SK-N-SH treated with all-trans-retinoic acid at 6 μM for 48 hours (cell line): ENCODE measurements at regions not wholly inside any gene's neighbourhood (a gene's known extent, or its start where the extent isn't known, plus 50 kb on each side); places are given as distances from the start of the nearest gene placed in this dataset.

Experiments used
- ATAC-seq: fragments of 200-7000 bp; cut with Tn5 transposase; 3 replicates; pipeline ENCODE4 v1.9.1; 2020; ENCODE audit warnings: mild to moderate bottlenecking, moderate library complexity
- ARNTL ChIP-seq: fragments of 450-650 bp; formaldehyde crosslinking; IDR thresholded peaks from 2 replicates; pipeline ENCODE4 v1.5.0; 2020; ENCODE audit warnings: low read depth, mild to moderate bottlenecking, moderate library complexity, borderline replicate concordance
- CSDC2 ChIP-seq: fragments of 250-450 bp; sonication (Bioruptor Pico); IDR thresholded peaks from 2 replicates; pipeline ENCODE4 v1.5.0; 2020; ENCODE audit warnings: mild to moderate bottlenecking, moderate library complexity
- ESRRG ChIP-seq: fragments of 250-450 bp; sonication (Bioruptor Pico); IDR thresholded peaks from 2 replicates; pipeline ENCODE4 v1.6.1; 2021; ENCODE audit warnings: mild to moderate bottlenecking
- GLIS3 ChIP-seq: fragments of 250-450 bp; sonication (Bioruptor Pico); IDR thresholded peaks from 2 replicates; pipeline ENCODE4 v1.5.0; 2020; ENCODE audit warnings: mild to moderate bottlenecking, moderate library complexity
- ISL1 ChIP-seq: fragments of 250-450 bp; sonication (Bioruptor Pico); IDR thresholded peaks from 2 replicates; pipeline ENCODE4 v2.1.2; 2022; ENCODE audit warnings: mild to moderate bottlenecking, moderate library complexity
- OSR1 ChIP-seq: fragments of 250-450 bp; sonication (Bioruptor Pico); IDR thresholded peaks from 2 replicates; pipeline ENCODE4 v1.8.0; 2022; ENCODE audit warnings: moderate library complexity, mild to moderate bottlenecking, inconsistent platforms
- PATZ1 ChIP-seq: fragments of 250-450 bp; sonication (Bioruptor Pico); IDR thresholded peaks from 2 replicates; pipeline ENCODE4 v1.8.0; 2020; ENCODE audit warnings: mild to moderate bottlenecking, moderate library complexity, borderline replicate concordance
- POU6F1 ChIP-seq: fragments of 250-450 bp; sonication (Bioruptor Pico); IDR thresholded peaks from 2 replicates; pipeline ENCODE4 v1.8.0; 2021; ENCODE audit warnings: low read depth, mild to moderate bottlenecking, moderate library complexity, borderline replicate concordance
- PPARA ChIP-seq: fragments of 250-450 bp; sonication (Bioruptor Pico); IDR thresholded peaks from 2 replicates; pipeline ENCODE4 v1.5.0; 2020; ENCODE audit warnings: mild to moderate bottlenecking, borderline replicate concordance
- RARB ChIP-seq: fragments of 250-450 bp; sonication (Bioruptor Pico); IDR thresholded peaks from 2 replicates; pipeline ENCODE4 v1.8.0; 2021; ENCODE audit warnings: mild to moderate bottlenecking, moderate library complexity
- SNAI2 ChIP-seq: fragments of 250-450 bp; sonication (Bioruptor Pico); IDR thresholded peaks from 2 replicates; pipeline ENCODE4 v1.5.0; 2020; ENCODE audit warnings: mild to moderate bottlenecking, moderate library complexity
- TCF4 ChIP-seq: fragments of 250-450 bp; sonication (Bioruptor Pico); IDR thresholded peaks from 2 replicates; pipeline ENCODE4 v1.8.0; 2021; ENCODE audit warnings: mild to moderate bottlenecking, moderate library complexity, borderline replicate concordance
- TOX ChIP-seq: fragments of 250-450 bp; sonication (Bioruptor Pico); IDR thresholded peaks from 2 replicates; pipeline ENCODE4 v1.8.0; 2021; ENCODE audit warnings: mild to moderate bottlenecking, moderate library complexity, borderline replicate concordance
- TSHZ2 ChIP-seq: fragments of 250-450 bp; sonication (Bioruptor Pico); IDR thresholded peaks from 2 replicates; pipeline ENCODE4 v1.5.0; 2020; ENCODE audit warnings: mild to moderate bottlenecking, moderate library complexity
- ZC3H10 ChIP-seq: fragments of 250-450 bp; sonication (Bioruptor Pico); IDR thresholded peaks from 2 replicates; pipeline ENCODE4 v1.5.1; 2021; ENCODE audit warnings: mild to moderate bottlenecking, moderate library complexity
- ZFP3 ChIP-seq: fragments of 250-450 bp; sonication (Bioruptor Pico); IDR thresholded peaks from 2 replicates; pipeline ENCODE4 v1.5.0; 2020; ENCODE audit warnings: mild to moderate bottlenecking, moderate library complexity
- ZFP30 ChIP-seq: fragments of 450-650 bp; formaldehyde crosslinking; IDR thresholded peaks from 2 replicates; pipeline ENCODE4 v1.5.0; 2022; ENCODE audit warnings: mild to moderate bottlenecking, moderate library complexity
- ZNF565 ChIP-seq: fragments of 450-650 bp; formaldehyde crosslinking; conservative IDR thresholded peaks from 2 replicates; pipeline ENCODE4 v1.5.0; 2020; ENCODE audit warnings: low read depth, mild to moderate bottlenecking, moderate library complexity
- ZNF70 ChIP-seq: fragments of 450-650 bp; formaldehyde crosslinking; IDR thresholded peaks from 2 replicates; pipeline ENCODE4 v1.5.0; 2020; ENCODE audit warnings: mild to moderate bottlenecking, moderate library complexity
- ZNF8 ChIP-seq: fragments of 450-650 bp; formaldehyde crosslinking; IDR thresholded peaks from 2 replicates; pipeline ENCODE4 v1.5.0; 2020; ENCODE audit warnings: mild to moderate bottlenecking, moderate library complexity
- TF ChIP-seq, protein P1 (sequence below): fragments of 250-450 bp; sonication (Bioruptor Pico); IDR thresholded peaks from 2 replicates; pipeline ENCODE4 v1.5.1; 2020; ENCODE audit warnings: low read depth, mild to moderate bottlenecking, moderate library complexity

- no peak for ATAC-seq
- TF ChIP-seq POU6F1 (CRISPR knock-in tag) (no peak), OSR1 (CRISPR knock-in tag) (no peak), PPARA (CRISPR knock-in tag) (no peak), ZNF565 (no peak), TCF4 (CRISPR knock-in tag) (no peak), CSDC2 (CRISPR knock-in tag) (no peak), ZFP30 (CRISPR knock-in tag) (no peak), TSHZ2 (CRISPR knock-in tag) (no peak), ZNF8 (CRISPR knock-in tag) (no peak), RARB (CRISPR knock-in tag) (no peak), ZC3H10 (CRISPR knock-in tag) (no peak), SNAI2 (CRISPR knock-in tag) (no peak), PATZ1 (CRISPR knock-in tag) (no peak), GLIS3 (CRISPR knock-in tag) (no peak), ZNF70 (CRISPR knock-in tag) (no peak), TOX (no peak), ESRRG (no peak), ZFP3 (CRISPR knock-in tag) (no peak)
- TF ChIP-seq, protein P1, sequence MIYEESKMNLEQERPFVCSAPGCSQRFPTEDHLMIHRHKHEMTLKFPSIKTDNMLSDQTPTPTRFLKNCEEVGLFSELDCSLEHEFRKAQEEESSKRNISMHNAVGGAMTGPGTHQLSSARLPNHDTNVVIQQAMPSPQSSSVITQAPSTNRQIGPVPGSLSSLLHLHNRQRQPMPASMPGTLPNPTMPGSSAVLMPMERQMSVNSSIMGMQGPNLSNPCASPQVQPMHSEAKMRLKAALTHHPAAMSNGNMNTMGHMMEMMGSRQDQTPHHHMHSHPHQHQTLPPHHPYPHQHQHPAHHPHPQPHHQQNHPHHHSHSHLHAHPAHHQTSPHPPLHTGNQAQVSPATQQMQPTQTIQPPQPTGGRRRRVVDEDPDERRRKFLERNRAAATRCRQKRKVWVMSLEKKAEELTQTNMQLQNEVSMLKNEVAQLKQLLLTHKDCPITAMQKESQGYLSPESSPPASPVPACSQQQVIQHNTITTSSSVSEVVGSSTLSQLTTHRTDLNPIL (CRISPR knock-in tag): no peak
Measured at GRCh38 chr2:220963076-220963475, 609.0 kb downstream of the EPHA4 start.

DNA sequence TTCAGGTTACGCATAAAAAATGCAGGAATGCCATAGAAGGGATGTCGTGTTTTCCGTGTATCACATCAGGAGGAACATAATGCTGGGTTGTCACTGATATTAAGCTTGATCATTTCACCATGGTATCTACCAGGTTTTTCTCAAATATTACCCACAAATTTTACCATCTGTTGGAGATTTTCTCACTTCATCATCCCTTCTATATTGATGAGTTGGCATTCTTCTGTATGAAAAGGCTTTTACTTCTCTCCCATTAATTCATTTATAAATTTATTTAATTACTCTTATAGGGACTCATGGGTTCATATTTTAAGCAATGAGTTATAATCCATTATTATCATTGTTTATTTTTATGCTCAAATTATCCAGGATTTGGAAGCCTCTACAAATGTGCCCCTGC lies 608.2 kb downstream of the EPHA4 start:
- TF ChIP-seq PPARA (CRISPR knock-in tag): no peak
- no peak for TF ChIP-seq TOX
- TF ChIP-seq RARB (CRISPR knock-in tag): no peak
- no peak for TF ChIP-seq ISL1
- no peak for TF ChIP-seq TSHZ2 (CRISPR knock-in tag)
- no peak for TF ChIP-seq OSR1 (CRISPR knock-in tag)
- TF ChIP-seq, protein P1 (CRISPR knock-in tag): no peak
- TF ChIP-seq ARNTL (CRISPR knock-in tag): no peak

More for the DNA sequence above, 608.2 kb downstream of the EPHA4 start:
- no peak for ATAC-seq
